HG02588 (cell line): ENCODE measurements at regions not wholly inside any gene's neighbourhood (a gene's known extent, or its start where the extent isn't known, plus 50 kb on each side); places are given as distances from the start of the nearest gene placed in this dataset.
A peak's percentile ranks its signal among the peaks of the same experiment; 100 is the strongest.
"Not testable (repeated sequence)": the region's sequence is repeated elsewhere in the genome, so short reads cannot be mapped to it uniquely, and the experiment has no call there.

ENCODE experiments used
- ATAC-seq: cut with Tn5 transposase; IDR thresholded peaks from one replicate; pipeline ENCODE4 v1.9.1; 2021; ENCODE audit warnings: mild to moderate bottlenecking, moderate library complexity; ENCODE audit not compliant: unreplicated experiment

DNA sequence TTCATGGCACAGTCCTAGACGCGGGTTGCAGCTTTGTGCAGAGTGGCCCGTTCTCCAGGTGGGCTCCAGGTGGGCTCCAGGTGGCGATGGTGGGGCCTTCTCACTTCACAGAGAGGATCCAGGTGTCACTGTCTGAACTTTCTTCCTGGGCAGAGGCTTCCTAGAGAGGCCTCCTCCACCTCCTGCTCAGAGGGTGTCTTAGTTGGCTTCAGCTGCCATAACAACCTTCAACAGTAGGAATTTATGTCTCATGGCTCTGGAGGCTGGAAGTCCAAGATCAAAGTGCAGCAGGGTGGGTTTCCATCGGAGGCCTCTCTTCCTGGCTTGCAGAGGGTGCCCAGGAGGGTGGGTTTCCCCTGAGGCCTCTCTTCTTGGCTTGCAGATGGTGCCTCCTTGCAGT, 125.1 kb downstream of the GLRX3 start:
- ATAC-seq = no peak

DNA sequence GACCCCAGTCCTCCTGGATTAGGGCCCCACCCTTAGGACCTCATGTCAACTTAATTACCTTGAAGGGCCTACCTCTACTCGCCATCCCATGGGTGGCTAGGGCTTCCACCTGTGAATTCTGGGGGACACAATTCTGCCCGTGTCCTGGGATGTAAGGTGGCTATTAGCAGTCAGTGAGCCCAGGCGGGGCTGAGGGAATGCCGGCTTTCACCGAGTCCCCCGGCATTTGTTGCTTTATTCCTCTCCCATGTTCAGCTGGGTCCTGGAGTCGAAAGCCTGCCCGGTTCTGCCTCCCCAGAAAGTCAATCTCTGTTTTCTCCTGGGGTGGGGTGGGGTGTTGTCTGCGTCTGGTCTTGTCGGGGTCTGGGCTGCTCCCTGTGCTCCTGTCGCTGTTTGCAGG, 125.6 kb downstream of the GLRX3 start:
- ATAC-seq = no peak

DNA sequence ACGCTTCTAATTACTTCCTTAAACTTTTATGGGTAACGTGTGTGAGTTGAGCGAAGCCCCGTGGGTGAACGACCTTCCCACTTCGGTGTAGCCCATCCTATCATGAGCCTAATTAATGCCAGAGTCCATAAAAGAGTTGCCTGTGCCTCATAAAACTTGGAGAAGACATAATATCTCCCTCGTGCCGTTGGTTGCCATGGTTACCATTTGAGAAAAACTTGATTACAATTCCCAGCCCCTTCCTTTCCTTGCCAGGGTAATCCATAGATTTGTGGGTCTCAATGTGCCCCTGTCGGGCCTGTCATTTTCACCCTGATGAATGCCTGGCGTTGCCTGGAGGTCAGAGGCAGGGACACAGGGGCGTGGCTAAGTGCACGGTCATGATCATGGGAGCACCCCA, 127.1 kb downstream of the GLRX3 start:
- no peak for ATAC-seq

DNA sequence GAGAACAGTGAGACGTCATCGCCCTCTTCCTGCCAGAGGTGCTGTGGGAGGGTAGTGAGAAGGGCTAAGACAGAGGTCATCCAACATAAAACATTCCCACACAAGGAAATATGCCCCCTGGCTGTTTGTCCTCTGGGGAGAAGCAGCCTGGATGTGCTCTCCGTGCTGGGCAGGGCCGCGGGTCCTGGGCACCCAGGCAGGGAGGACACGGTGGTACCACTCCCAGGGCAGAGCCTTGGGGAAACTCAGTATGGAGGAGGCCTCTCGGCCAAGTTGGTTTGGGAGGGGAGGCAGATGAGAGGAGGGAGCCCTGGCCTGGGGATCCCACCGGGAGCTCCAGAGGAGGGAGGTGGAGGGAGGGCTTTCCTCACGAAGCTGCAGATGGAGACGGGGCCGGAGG, 129.4 kb downstream of the GLRX3 start:
- ATAC-seq = no peak

DNA sequence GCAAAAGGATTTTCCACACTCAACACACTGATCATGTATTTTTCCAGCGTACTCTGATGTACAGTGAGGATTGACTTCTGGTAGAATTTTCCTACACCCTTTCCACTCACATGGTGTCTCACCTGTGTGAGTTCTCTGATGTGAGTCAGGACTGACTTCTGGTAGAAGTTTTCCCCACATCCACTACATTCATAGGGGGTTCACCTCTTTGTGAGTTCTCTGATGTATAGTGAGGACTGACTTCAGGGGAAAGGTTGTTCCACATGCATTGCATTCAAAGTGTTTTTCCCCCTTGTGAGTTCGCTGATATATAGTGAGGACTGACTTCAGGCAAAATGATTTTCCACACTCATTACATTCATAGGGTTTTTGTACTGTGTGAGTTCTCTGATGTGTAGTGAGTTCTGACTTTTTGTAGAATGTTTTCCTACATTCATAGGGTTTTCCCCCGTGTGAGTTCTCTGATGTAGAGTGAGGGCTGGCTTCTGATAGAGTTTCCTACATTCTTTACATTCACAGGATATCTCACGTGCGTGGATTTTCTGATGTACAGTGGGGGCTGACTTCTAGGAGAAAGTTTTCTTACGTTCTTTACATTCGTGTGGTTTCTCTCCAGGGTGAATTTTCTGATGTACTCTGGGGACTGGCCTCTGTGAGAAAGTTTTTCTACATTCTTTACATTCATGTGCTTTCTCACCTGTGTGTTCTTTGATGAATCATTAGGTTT, 146.5 kb downstream of the GLRX3 start:
- ATAC-seq = no peak

DNA sequence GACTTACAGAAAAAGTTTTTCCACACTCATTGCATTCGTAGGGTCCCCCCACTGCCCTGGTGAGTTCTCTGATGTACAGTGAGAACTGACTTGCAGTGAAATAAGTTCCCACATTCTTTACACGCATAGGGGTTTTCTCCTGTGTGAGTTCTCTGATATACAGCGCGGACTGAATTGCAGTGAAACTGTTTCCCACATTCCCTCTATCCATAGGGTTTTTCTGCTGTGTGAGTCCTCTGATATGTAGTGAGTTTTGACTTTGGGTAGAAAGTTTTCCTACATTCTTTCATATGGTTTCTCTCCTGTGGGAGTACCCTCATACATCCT, 147.0 kb downstream of the GLRX3 start:
- ATAC-seq = no peak

DNA sequence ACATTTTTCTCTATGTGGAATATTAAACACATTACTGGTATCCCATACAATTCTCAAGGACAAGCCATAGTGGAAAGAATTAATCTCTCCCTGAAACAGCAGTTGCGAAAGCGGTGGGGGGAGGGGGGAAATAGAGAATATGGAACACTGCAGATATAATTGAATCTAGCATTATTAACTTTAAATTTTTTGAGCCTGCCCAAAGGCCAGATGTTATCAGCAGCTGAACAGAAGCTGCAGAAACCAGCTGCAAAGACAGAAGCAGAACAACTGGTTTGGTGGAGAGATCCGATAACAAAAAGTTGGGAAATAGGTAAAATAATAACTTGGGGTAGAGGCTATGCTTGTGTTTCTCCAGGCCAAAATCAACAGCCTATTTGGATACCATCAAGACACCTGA, 159.6 kb downstream of the GLRX3 start:
- ATAC-seq = not testable (repeated sequence)

DNA sequence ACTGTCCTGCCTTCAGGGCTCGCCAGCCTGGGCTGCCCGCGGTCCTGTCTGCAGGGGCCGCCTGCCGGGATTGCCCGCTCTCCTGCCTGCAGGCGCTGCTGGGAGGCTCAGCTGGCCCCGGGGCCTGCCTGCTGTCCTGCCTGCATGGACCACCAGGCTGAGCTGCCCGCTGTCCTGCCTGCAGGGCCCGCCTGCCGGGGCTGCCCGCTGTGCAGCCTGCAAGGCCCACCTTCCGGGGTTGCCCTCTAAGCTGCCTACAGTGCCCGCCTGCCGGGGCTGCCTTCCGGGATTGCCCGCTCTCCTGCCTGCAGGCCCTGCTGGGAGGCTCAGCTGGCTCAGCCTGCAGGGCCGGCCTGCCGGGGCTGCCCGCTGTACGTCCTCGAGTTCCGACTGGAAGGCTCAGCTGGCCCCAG, 164.4 kb downstream of the GLRX3 start:
- ATAC-seq = peak; percentile 35

DNA sequence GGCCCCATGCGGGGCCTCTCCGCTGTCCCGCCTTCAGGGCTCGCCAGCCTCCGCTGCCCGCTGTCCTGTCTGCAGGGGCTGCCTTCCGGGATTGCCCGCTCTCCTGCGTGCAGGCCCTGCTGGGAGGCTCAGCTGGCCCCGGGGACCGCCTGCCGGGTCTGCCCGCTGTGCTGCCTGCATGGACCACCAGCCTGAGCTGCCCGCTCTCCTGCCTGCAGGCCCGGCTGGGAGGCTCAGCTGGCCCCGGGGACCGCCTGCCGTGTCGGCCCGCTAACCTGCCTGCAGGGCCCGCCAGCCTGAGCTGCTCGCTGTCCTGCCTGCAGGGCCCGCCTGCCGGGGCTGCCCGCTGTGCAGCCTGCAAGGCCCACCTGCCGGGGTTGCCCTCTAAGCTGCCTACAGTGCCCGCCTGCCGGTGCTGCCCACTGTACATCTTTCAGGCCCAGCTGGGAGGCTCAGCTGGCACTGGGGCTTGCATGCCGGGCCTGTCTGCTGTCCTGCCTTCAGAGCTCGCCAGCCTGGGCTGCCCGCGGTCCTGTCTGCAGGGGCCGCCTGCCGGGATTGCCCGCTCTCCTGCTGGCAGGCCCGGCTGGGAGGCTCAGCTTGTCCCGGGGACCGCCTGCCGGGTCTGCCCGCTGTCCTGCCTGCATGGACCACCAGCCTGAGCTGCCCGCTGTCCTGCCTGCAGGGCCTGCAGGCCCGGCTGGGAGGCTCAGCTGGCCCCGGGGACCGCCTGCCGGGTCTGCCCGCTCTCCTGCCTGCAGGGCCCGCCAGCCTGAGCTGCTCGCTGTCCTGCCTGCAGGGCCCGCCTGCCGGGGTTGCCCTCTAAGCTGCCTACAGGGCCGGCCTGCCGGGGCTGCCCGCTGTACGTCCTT, 165.1 kb downstream of the GLRX3 start:
- ATAC-seq = peak; percentile 61

DNA sequence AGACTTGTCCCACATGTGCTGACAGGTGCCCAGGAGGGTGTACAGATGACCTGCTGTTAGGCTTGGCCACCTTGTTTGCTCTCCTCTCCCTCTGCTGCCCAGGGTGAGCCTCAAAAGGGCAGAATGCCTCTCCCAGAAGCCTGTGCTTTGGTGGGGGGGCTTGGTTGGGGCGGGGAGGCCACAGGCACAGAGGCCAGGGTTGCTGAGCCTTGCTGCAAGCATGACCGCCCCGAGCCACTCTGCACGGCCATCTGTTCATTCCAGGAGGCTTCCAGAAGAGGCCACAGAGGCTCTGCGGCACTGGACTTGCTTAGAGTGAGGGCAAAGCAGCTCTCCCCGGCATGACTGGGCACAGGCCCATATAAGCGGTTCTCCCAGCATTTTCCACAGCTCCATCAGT, 190.8 kb downstream of the GLRX3 start:
- no peak for ATAC-seq

DNA sequence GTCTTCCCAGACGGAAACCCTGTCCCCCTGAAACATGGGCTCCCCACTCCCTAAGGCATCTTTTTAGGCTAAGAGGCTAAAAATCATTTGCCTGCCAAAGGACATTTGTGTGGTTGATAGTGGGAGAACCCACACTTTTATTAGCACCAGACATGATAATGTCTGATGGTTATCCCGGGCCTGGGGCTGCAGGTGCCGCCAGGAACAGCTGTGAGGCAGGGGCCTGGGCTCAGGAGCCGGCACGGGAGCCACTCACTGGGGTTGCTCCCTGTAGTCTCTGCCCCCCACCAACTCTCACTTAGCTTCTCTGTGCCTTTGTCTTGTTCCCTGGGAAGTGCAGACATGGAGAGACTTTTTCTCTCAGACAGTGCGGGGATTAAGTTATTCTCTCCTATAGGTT, 193.6 kb downstream of the GLRX3 start:
- ATAC-seq = no peak

DNA sequence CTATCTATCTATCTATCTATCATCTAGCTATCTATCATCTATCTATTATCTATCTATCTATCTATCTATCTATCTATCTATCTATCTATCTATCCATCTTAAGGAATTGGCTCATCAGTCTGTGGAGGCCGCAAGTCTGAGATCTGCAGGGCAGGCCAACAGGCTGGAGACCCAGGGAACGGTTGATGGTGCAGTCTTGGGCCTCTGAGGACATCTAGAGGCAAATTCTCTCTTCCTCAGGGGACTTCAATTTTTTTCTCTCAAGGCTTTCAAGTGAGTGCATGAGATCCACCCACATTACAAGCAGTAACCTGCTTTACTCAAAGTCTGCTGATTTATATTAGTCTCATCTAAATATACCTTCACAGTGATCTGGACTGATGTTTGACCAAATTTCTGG, 197.0 kb downstream of the GLRX3 start:
- no peak for ATAC-seq

DNA sequence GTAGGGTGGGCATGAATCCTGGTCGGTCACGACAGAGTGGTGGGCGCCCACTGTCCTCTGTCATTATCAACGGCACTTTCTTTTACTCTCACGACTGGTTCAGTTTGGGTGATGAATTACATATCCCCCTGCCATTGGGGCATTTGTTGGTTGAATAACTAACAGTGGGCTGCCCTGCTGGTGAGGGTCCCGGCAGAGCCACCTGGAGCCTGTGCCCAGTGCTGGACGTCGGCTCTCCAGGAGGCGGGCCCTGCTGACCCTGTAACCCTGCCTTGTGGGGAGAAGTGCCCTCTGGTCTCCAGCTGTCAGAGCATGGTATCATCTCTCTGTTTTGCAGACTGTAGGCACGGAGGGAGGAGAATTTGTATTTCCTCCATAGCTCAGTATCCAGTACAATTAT, 199.1 kb downstream of the GLRX3 start:
- no peak for ATAC-seq

DNA sequence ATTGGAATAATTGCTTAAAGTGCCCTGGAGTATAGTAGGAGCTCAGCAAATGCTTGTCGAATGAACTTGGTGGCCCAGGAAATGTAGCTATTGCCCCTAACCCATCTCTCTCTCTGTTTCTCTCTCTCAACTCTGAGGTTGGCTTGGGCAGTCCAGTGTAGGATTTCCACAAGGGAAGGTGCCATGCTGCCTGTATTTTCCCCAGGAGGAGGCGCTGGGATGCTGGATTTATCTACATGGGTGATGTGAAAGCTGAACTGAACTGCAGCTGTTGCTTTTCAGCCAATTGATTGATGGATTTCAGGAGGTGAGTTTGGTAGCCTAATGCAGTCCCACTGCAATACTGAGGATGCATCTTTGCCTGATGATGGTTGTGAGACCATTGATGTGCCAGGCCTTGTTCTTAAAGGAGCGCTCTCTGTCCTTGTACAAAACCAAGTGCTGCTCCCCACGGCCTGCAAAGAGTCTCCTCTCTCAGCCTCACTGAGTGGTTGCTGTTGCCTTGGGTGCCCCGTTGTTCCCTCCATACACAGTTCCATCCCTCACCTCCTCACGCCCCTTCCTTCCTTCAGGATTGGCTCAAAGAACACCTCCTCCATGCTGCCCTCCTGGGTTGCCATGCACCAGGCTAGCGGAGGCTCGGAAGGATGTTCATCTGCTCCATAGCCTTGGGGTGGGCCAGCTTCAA, 200.6 kb downstream of the GLRX3 start:
- ATAC-seq = no peak

DNA sequence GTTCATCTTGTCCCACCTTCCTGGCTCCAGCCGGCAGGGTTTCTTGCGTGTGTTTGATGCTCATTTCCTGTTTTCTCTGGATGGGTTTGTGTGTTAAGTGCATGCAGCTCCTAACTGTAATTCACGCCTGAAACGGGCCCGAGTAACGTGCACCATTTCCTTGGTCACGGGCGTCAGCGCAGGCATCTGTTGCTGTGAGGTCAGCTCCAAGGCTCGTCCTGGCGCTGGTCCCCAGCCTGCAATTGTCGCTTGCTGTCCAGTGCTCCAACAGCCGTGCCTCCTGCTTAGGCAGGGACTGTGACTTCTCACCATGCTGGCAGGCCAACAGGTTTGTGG, 201.1 kb downstream of the GLRX3 start:
- no peak for ATAC-seq

DNA sequence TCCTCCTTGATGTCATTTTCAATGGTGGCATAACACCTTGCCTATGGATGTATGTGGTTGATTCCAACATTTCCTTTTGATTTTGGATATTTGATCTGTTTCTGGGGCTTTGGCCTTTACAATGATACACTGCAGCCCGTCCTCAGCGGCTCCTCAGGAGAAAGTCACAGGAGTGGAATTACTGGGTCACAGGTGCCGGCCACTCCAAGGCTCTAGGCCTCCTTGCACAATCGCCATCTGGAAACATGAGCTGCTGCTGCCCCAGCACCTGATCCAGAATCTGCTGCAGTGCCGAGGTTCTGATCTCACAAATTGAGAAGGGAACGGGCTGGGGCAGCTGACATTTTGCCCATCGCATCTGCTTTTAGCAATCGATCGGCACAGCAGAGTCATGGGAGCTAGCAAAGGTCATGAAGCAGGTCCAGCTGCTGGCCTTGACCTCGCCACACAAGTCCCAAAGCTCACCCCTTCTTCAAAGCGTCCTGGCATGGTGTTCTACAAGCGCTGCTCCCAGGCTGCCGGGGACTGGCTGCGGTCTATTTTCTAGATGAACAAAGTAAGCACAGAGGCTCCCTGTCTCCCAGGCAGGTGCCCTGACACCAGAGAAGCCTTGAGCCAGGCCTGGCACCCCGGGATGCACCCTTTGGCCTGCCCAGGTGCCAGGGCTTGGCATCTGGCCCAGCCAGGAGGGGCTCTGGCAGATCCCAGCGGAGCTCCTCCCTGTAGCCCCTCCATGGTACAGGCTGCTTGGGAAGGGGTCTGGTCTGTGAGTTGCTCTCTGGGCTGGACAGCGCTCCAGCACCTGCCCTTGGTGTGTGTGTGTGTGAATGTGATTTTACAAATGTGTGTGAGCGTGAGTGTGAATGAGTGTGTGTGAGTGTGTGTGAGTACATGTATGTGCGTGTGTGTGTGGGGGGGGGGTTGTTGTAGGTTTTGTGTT, 201.8 kb downstream of the GLRX3 start:
- ATAC-seq = no peak

DNA sequence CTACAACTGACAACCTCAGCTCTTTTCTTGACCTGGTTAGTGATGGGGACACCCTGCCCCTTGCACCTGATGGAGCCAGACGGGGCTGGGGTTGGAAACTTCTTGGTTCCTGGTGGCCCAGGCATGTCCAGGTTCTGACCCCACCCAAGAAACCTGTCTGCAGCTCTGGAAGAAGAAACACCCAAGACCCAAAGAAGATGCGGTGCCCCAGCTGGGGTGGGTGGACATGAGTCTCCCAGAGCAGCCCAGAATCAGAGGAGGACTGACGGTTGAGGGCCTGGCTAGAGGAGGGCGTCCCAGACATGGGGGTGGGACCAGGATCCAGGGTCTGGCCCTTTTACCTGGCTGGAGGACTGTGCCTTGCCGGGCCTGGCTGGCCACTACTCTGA, 202.4 kb downstream of the GLRX3 start:
- ATAC-seq = no peak

DNA sequence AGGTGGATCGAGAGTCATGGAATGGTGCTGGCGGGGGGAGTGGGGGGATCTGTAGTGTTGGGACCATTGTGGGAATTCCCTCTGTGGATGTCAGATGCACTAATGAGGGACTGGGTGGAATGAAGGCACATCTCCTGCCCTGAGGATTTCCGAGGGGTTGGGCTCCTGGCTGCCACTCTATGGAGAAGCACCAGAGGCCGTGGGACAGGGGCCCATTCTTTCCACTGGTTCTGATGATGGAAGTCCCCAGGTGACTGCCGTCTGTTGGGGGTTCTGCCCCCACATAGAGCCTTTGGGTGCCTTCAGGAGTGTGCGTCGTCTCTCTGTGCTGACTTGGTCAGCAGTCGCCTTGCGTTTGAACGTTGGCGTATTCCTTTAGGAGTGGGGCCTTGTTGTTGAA, 202.9 kb downstream of the GLRX3 start:
- no peak for ATAC-seq

DNA sequence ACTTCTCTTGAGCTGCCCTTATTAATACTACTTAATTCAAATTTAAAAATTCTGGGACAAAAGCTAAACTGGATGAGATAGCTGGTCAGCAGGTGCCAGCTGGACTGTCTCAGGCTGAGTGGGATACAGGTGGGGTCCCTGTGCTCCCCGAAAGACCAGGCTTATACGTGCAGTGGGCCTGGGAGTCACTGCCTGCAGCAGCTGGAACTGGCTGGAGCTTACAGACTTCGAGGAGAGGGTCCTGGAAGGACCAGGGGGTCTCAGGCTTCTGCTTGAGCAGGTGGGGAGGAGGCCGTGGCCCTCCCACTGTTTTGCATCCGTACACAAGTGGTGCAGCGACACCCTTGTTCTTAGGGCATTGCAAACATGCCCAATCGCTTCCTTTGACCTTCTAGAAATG, 203.7 kb downstream of the GLRX3 start:
- ATAC-seq = no peak

DNA sequence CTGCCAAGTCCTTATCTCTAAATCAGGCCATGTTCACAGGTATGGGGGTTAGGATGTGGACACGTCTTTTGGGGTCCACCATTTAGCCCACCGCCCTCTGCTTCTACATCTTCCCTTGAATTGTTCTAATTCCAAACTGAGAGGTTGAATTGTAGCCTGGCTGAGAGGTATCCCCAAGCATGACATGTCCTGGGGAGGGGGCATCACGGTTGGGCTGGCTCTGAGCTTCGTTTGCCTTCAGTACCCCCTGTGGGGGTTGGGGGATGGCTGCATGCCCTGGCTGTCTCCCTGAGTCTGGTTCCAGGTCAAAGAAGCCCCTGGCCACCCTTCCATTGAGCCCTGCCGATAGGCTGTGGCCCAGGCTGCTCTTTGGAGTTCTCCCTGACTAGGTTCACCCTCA, 204.6 kb downstream of the GLRX3 start:
- no peak for ATAC-seq

DNA sequence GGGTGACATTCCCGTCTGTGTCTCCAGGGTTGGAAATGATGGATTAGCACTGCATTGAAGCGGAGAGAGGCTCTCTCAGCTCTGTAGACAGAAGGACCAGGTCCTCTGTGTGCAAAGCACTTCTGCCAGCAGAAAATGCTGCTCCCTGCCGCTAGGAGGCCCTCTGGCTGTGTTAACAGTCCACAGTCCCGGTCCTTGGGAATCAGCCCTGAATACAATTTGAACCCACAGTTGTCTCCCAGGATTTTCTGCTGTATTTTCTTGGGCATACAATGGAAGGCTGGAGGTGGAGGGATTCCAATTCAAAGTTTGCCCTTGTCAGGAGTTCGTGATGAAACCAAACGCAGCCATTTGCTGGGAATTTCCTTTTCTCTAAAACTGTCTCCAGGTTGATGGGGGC, 205.2 kb downstream of the GLRX3 start:
- ATAC-seq = no peak
